ENCODE measurements at regions not wholly inside any gene's neighbourhood (a gene's known extent, or its start where the extent isn't known, plus 50 kb on each side); places are given as distances from the start of the nearest gene placed in this dataset.

DNA sequence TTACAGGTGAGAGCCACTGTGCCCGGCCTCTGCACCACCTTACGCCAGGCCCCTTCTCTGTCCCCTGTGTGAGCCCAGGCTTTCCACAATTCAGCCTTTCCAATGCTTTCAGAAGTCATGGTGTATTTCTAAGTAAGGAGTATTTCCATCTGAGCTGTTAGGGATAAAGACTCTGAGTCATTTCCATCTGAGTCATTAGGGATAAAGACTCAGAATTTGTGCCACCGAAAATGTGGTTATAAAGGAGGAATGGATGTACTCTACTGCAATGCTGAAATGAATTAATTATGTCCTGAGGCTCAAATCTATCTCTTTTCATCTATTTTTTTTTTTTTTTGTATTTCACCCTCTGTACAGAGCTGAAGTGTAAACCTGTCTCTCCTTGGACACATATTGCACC is 84.0 kb downstream of the GATA3 start:
- H3K36me3 Mint-ChIP-seq, result no peaks in the 10 kb centered on the region
- H3K4me3 Mint-ChIP-seq, result no peak overlapping the region

DNA sequence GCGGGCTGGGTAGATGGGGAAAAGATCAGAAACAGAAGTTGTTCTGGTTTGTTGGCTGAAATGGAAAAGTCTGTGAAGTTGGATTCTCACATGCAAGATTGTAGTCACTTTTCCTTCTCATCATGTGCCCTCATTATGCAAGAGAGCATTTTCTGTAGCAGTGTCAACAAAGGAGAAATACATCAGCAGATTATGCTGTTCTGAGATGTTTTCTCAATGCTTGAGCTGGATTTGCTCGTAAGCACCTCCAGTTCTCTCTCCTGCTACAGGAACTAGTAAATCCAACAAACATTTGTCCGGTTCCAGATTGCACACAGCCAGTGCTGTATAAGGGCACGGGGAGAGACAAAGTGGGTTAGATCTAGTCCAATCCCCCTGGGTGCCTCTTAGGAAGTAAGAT is 90.0 kb downstream of the GATA3 start:
- H3K27me3 ChIP-seq, result no peaks in the 10 kb centered on the region
- H3K9ac ChIP-seq, result no peak overlapping the region
- TF ChIP-seq EZH2phosphoT487 (IDR thresholded peaks at IDR 0.05), result no peak
- TF ChIP-seq EZH2 (IDR thresholded peaks at IDR 0.05), result no peak
- TF ChIP-seq, protein P1, sequence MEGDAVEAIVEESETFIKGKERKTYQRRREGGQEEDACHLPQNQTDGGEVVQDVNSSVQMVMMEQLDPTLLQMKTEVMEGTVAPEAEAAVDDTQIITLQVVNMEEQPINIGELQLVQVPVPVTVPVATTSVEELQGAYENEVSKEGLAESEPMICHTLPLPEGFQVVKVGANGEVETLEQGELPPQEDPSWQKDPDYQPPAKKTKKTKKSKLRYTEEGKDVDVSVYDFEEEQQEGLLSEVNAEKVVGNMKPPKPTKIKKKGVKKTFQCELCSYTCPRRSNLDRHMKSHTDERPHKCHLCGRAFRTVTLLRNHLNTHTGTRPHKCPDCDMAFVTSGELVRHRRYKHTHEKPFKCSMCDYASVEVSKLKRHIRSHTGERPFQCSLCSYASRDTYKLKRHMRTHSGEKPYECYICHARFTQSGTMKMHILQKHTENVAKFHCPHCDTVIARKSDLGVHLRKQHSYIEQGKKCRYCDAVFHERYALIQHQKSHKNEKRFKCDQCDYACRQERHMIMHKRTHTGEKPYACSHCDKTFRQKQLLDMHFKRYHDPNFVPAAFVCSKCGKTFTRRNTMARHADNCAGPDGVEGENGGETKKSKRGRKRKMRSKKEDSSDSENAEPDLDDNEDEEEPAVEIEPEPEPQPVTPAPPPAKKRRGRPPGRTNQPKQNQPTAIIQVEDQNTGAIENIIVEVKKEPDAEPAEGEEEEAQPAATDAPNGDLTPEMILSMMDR (IDR thresholded peaks at IDR 0.05), result no peak
- no peak overlapping the region for H3K4me3 ChIP-seq
- no peak overlapping the region for H3K27ac ChIP-seq
- no peak for DNase-seq (ENCODE audit: low spot score)
- no peaks in the 10 kb centered on the region for H3K79me2 ChIP-seq (ENCODE audit: low read depth)
- H3K4me1 ChIP-seq, result peaks cover 6% of the 10 kb centered on the region
- no peak overlapping the region for H3K4me2 ChIP-seq
- Mint-ChIP-seq H3K4me3 (no peak overlapping the region), H3K27me3 (ENCODE audit: insufficient read depth, low read depth) (no peaks in the 10 kb centered on the region), H3K4me1 (peaks cover 7% of the 10 kb centered on the region), H3K36me3 (no peaks in the 10 kb centered on the region), H3K27ac (no peak overlapping the region), H3K9me3 (peaks cover 2% of the 10 kb centered on the region)
- peaks cover 6% of the 10 kb centered on the region for H3F3A ChIP-seq (ENCODE audit: low read depth)
- no peak overlapping the region for H2AFZ ChIP-seq (replicated peaks)
- no peaks in the 10 kb centered on the region for H4K20me1 ChIP-seq (ENCODE audit: low read depth)
- H3K36me3 ChIP-seq, result no peaks in the 10 kb centered on the region
- H3K9me3 ChIP-seq (ENCODE audit: low read depth), result no peaks in the 10 kb centered on the region

More for the DNA sequence above, 84.0 kb downstream of the GATA3 start:
- no peaks in the 10 kb centered on the region for H3F3A ChIP-seq (ENCODE audit: low read depth)
- no peak overlapping the region for H3K27ac ChIP-seq
- Mint-ChIP-seq H3K4me1 (no peaks in the 10 kb centered on the region), H3K27ac (no peak overlapping the region), H3K9me3 (peaks cover 2% of the 10 kb centered on the region), H3K27me3 (ENCODE audit: insufficient read depth, low read depth) (no peaks in the 10 kb centered on the region)
- H3K4me1 ChIP-seq, result no peaks in the 10 kb centered on the region
- no peak overlapping the region for H3K4me3 ChIP-seq
- H3K36me3 ChIP-seq, result no peaks in the 10 kb centered on the region
- H2AFZ ChIP-seq (replicated peaks), result no peak overlapping the region
- H3K9me3 ChIP-seq (ENCODE audit: low read depth), result no peaks in the 10 kb centered on the region
- H4K20me1 ChIP-seq (ENCODE audit: low read depth), result no peaks in the 10 kb centered on the region
- TF ChIP-seq EZH2 (IDR thresholded peaks at IDR 0.05) (no peak), EZH2phosphoT487 (IDR thresholded peaks at IDR 0.05) (no peak)
- TF ChIP-seq, protein P1 (IDR thresholded peaks at IDR 0.05), result no peak
- H3K9ac ChIP-seq, result no peak overlapping the region
- no peak overlapping the region for H3K4me2 ChIP-seq
- no peaks in the 10 kb centered on the region for H3K79me2 ChIP-seq (ENCODE audit: low read depth)
- no peak for DNase-seq (ENCODE audit: low spot score)
- no peaks in the 10 kb centered on the region for H3K27me3 ChIP-seq

DNA sequence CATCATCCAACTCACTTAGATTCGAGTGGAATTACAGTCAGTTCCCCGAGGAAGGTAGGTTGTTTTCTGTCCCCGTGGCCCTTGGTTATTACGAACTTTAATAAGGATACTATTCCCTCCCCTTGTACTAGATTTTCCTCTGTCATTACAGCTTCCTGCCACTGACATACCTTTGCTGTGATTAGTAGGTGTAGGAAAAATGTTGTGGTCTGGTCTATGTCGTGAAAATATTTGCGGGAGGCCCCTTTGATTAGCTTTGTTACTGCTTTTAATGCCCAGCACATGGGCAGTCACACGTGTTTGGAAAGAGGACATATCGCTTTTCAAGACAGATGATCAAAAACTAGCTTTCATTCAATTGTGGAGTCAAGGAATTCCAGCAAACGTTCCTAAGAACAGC is 92.2 kb downstream of the GATA3 start:
- Histone ChIP-seq H3F3A (ENCODE audit: low read depth) (peaks cover 6% of the 10 kb centered on the region), H3K27me3 (no peaks in the 10 kb centered on the region), H2AFZ (replicated peaks) (no peak overlapping the region), H3K4me2 (no peak overlapping the region), H3K9ac (no peak overlapping the region), H3K27ac (no peak overlapping the region), H3K79me2 (ENCODE audit: low read depth) (no peaks in the 10 kb centered on the region), H3K36me3 (no peaks in the 10 kb centered on the region), H3K9me3 (ENCODE audit: low read depth) (no peaks in the 10 kb centered on the region), H4K20me1 (ENCODE audit: low read depth) (no peaks in the 10 kb centered on the region), H3K4me1 (peaks cover 6% of the 10 kb centered on the region), H3K4me3 (no peak overlapping the region)
- no peaks in the 10 kb centered on the region for H3K36me3 Mint-ChIP-seq
- no peak overlapping the region for H3K27ac Mint-ChIP-seq
- H3K27me3 Mint-ChIP-seq (ENCODE audit: insufficient read depth, low read depth), result no peaks in the 10 kb centered on the region
- no peak for DNase-seq (ENCODE audit: low spot score)
- H3K4me3 Mint-ChIP-seq, result no peak overlapping the region
- H3K4me1 Mint-ChIP-seq, result peaks cover 7% of the 10 kb centered on the region
- H3K9me3 Mint-ChIP-seq, result no peaks in the 10 kb centered on the region
- TF ChIP-seq, protein P1 (IDR thresholded peaks at IDR 0.05), result no peak
- TF ChIP-seq EZH2phosphoT487 (IDR thresholded peaks at IDR 0.05) (no peak), EZH2 (IDR thresholded peaks at IDR 0.05) (no peak)

Measured in neural progenitor cell (in vitro differentiated cells).